ENCODE measurements at regions not wholly inside any gene's neighbourhood (a gene's known extent, or its start where the extent isn't known, plus 50 kb on each side); places are given as distances from the start of the nearest gene placed in this dataset.
"Not testable (repeated sequence)": the region's sequence is repeated elsewhere in the genome, so short reads cannot be mapped to it uniquely, and the experiment has no call there.

DNA sequence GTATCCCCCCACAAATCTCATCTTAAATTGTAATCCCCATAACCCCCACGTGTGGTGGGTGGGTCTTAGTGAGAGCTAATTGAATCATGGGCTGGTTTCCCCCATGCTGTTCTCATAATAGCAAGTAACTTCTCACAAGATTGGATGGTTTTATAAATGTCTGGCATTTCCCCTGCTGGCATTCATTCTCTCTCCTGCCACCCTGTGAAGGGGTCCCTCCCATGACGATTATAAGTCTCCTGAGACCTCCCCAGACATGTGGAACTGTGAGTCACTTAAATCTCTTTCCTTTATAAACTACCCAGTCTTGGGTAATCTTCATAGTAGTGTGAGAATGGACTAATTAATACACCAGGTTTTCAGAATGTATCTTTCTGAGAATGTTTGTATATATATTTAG lies 1159.4 kb downstream of the FAM181B start:
- ATAC-seq: no peak
- DNase-seq (ENCODE audit: missing footprints): no peak
- intact Hi-C loops (cut with DNase I): no loop called here

DNA sequence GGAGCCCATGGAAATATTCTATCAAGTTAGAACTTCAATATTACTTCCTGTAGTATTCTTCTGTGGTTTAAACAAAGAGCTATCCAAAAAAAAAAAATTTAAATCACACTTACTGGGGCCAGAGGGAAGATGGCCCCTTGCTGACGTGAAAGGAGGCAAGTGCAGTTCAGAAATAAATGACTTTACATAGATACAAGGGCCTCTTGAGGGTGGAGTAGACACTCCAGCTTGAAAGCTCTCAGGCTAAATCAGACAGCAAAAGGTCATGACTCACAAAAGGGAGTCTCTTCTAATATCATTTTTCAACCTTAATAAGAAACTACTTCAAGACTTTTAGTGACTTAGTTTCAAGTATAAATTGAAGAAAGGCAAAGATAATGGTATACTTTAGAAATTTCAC lies 1160.3 kb downstream of the FAM181B start:
- ATAC-seq (no peak), DNase-seq (ENCODE audit: missing footprints) (no peak)
- intact Hi-C loops (cut with DNase I): no loop called here

GRCh38 chr11:81570669-81571068 lies 1163.0 kb downstream of the FAM181B start:
- ATAC-seq: no peak
- DNase-seq (ENCODE audit: missing footprints): no peak
- intact Hi-C loops (cut with DNase I): no loop called here

DNA sequence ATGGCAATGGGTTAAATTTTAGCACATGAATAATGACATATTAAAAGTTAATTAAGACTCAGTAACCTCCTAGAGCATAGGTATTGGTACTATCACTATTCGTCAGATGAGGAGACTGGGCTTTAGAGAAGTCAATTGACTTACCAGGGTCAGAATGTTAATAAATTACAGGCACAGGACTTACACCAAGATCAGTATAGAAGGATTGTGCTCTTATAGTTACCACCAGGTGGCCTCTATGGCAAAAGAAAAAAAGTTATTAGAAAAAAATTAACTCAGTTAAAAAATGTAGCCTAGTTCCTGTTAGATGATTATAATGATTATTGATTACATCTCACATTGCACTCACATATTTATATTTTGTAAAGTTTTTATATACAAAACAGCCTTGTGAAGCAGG lies 1163.7 kb downstream of the FAM181B start:
- intact Hi-C loops (cut with DNase I): no loop called here
- ATAC-seq (no peak), DNase-seq (ENCODE audit: missing footprints) (no peak)

DNA sequence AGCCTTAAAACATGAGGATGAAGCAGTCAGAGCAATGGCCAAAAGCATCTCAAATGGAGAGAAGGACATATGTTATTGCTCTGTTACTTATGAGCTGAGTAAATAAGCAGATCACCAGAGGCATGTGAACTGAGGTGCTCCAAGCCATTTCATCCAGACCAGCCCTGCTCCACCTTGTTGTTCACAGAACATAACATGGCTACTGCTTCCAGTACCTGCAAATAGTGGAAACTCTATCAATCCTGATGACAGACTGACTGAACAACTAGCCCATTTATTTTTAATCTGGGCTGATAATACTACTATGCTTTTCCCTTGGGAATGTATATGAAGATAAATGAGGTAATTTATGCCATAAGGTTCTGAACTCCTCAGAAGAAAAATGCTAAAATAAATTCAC lies 1164.7 kb downstream of the FAM181B start:
- ATAC-seq (no peak), DNase-seq (ENCODE audit: missing footprints) (no peak)
- intact Hi-C loops (cut with DNase I): no loop called here

DNA sequence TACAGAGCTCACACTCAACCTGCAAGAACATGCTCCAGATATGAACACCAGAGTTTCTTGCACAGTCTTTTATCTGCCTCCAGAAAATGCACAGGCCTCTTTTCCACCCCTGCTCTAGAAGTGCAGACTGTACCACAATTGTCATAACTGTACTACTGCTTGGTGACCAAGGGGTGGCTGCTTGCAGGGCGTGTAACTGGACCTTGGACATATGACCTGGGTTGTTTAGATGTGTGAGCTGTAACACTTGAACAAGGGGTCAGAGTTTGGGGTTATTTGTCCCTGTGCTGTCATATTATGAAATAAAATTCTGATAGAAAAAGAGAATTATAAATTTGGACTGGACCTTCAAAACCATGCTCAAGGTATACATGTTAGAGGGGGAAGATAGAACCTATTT lies 1185.5 kb downstream of the FAM181B start:
- ATAC-seq (no peak), DNase-seq (ENCODE audit: missing footprints) (no peak)
- intact Hi-C loops (cut with DNase I): no loop called here

DNA sequence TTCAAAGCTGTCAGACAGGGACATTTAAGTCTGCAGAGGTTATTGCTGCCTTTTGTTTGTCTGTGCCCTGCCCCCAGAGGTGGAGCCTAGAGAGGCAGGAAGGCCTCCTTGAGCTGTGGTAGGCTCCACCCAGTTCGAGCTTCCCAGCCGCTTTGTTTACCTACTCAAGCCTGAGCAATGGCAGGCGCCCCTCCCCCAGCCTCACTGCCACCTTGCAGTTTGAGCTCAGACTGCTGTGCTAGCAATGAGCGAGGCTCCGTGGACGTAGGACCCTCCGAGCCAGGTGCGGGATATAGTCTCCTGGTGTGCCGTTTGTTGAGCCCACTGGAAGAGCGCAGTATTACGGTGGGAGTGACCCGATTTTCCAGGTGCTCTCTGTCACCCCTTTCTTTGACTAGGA lies 1193.9 kb downstream of the FAM181B start:
- intact Hi-C loops (cut with DNase I); ATAC-seq; DNase-seq (ENCODE audit: missing footprints): not testable (repeated sequence)

- intact Hi-C loops (cut with DNase I): no loop called here
- ATAC-seq (no peak), DNase-seq (ENCODE audit: missing footprints) (no peak)
Observed at GRCh38 chr11:81515566-81515965, 1218.1 kb downstream of the FAM181B start.

- DNase-seq (ENCODE audit: missing footprints): no peak
- no peak for ATAC-seq
- intact Hi-C loops (cut with DNase I): no loop called here
Observed at GRCh38 chr11:81497202-81497804, 1236.4 kb downstream of the FAM181B start.

DNA sequence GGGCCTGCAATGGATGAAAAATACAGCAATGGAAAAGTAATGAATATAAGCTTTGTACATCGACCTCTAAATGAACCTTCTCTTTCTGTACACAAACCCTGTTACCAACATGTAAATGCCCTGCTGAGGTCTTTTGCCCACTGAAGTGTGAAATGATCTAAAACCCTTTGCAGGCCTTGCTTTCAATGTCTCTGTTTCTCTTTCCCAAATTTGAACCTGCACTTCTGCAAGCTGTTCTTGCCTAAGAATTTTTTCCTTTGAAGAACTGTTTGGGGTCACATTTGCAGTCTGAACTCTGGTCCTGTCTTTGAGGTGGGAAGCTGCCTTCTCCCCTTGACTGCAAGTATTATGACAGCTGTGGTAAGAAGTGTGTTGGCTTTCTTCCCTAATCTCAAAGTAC lies 1237.1 kb downstream of the FAM181B start:
- no peak for ATAC-seq
- no peak for DNase-seq (ENCODE audit: missing footprints)

GRCh38 chr11:81495699-81496292 lies 1237.9 kb downstream of the FAM181B start:
- ATAC-seq: no peak
- intact Hi-C loops (cut with DNase I): no loop called here
- DNase-seq (ENCODE audit: missing footprints): no peak

More for the DNA sequence above, 1237.1 kb downstream of the FAM181B start:
- intact Hi-C loops (cut with DNase I): no loop called here

GRCh38 chr11:81494431-81494830 lies 1239.2 kb downstream of the FAM181B start:
- intact Hi-C loops (cut with DNase I): no loop called here
- no peak for ATAC-seq
- DNase-seq (ENCODE audit: missing footprints): no peak

GRCh38 chr11:81492923-81493445 lies 1240.7 kb downstream of the FAM181B start:
- ATAC-seq: no peak
- DNase-seq (ENCODE audit: missing footprints): no peak
- intact Hi-C loops (cut with DNase I): no loop called here

DNA sequence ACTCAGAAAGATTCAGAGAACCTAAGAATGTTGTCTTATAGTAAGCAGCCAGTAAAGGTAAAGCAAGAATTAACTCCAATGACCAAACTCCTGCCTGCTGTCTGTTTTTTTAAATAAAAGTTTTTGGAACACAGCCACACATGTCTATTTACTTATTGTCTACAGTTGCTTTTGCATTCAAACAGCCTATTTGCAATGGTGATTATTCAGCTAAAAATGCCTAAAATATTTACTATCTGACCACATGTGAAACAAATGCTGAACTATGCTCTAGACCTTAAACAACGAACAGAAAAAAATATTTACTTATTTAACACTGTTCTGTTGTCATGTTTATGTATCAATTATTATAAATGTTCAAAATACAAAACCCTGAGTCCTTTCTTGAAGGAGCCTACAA lies 1246.6 kb downstream of the FAM181B start:
- intact Hi-C loops (cut with DNase I): no loop called here
- DNase-seq (ENCODE audit: missing footprints) (no peak), ATAC-seq (no peak)

GRCh38 chr11:81484196-81484595 lies 1249.5 kb downstream of the FAM181B start:
- ATAC-seq (no peak), DNase-seq (ENCODE audit: missing footprints) (no peak)
- intact Hi-C loops (cut with DNase I): no loop called here

DNA sequence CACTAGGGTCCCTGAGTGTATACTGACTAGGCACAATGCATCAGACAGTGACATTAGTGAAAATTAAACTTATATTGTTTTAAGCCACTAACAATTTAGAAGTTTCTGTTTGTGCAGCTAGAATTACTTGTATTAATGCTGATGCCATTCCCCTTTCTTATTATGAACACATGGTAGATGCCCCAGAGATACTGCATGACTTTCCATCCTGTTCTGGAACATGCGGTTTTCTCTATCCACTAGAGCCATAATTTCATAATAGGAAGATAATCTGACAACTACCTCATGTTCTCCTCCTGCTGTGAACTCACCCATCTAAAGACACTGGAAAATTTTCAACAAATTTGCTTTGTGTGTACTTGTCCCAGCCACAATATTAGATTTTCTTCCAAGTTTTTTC lies 1256.4 kb downstream of the FAM181B start:
- intact Hi-C loops (cut with DNase I): no loop called here
- ATAC-seq (no peak), DNase-seq (ENCODE audit: missing footprints) (no peak)

DNA sequence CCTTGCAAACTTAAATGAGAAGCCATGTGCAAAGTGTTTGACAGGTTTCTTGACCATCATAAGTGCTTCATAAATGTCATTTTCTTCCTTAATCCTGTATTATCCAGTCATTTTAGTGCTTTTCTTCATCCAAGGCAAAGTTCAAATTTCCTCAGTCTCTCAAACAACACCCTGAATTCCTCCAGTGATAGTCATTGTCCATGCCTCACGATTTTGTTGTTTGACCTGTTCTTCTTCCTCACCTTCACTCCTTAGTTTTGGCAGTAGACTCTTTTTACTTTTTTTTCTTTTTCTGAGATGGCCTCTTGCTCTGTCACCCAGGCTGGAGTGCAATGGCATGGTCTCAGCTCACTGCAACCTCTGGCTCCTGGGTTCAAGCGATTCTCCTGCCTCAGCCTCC lies 1257.3 kb downstream of the FAM181B start:
- intact Hi-C loops (cut with DNase I): no loop called here
- DNase-seq (ENCODE audit: missing footprints) (no peak), ATAC-seq (no peak)

- DNase-seq (ENCODE audit: missing footprints) (no peak), ATAC-seq (no peak)
- intact Hi-C loops (cut with DNase I): no loop called here
Observed at GRCh38 chr11:81472646-81473045, 1261.0 kb downstream of the FAM181B start.

GRCh38 chr11:81470446-81470845 lies 1263.2 kb downstream of the FAM181B start:
- ATAC-seq: no peak
- intact Hi-C loops (cut with DNase I): no loop called here

GRCh38 chr11:81459766-81460306 lies 1273.8 kb downstream of the FAM181B start:
- DNase-seq (ENCODE audit: missing footprints): no peak
- intact Hi-C loops (cut with DNase I): no loop called here
- ATAC-seq: no peak

More at GRCh38 chr11:81470446-81470845, 1263.2 kb downstream of the FAM181B start:
- DNase-seq (ENCODE audit: missing footprints): no peak
